Fibroblast of lung (primary cell): ENCODE measurements at regions not wholly inside any gene's neighbourhood (a gene's known extent, or its start where the extent isn't known, plus 50 kb on each side); places are given as distances from the start of the nearest gene placed in this dataset.

Experiments used
- DNase-seq, 2 donors: peaks; one replicate each; pipeline versions ENCODE4 v3.0.0 to v3.0.0-alpha.2; 2010; ENCODE audit warnings: low read depth in 2 of 2
- H2AFZ ChIP-seq: 2 replicates; pipeline ENCODE4 v1.5.1; 2012; ENCODE audit warnings: low read length, control low read depth, inconsistent platforms
- H3K27ac ChIP-seq: 2 replicates; pipeline ENCODE4 v1.5.1; 2011; ENCODE audit warnings: low read length, control low read depth; ENCODE audit not compliant: insufficient read depth
- H3K27me3 ChIP-seq: 2 replicates; pipeline ENCODE4 v1.5.1; 2011; ENCODE audit warnings: mild to moderate bottlenecking, low read length; ENCODE audit not compliant: control insufficient read depth, insufficient read depth
- H3K36me3 ChIP-seq: 2 replicates; pipeline ENCODE4 v1.5.1; 2011; ENCODE audit warnings: low read length; ENCODE audit not compliant: control insufficient read depth, insufficient read depth
- H3K4me1 ChIP-seq: 2 replicates; pipeline ENCODE4 v1.5.1; 2011; ENCODE audit warnings: low read length; ENCODE audit not compliant: control insufficient read depth, insufficient read depth; ENCODE audit errors: extremely low read depth
- H3K4me2 ChIP-seq: 2 replicates; pipeline ENCODE4 v1.5.1; 2011; ENCODE audit warnings: low read length, control low read depth; ENCODE audit not compliant: insufficient read depth; ENCODE audit errors: extremely low read depth
- H3K4me3 ChIP-seq, 4 experiments: fragments of 200-600 bp in 1 of 4; sonication (generic) in 1 of 4; replicated peaks in 1 of 4; 2 replicates each; pipeline ENCODE4 v1.5.1; 2011 to 2016; ENCODE audit warnings: low read length in 4 of 4, low read depth in 3 of 4, mild to moderate bottlenecking in 3 of 4, control low read depth in 2 of 4, inconsistent platforms in 1 of 4, mixed read lengths in 1 of 4; ENCODE audit not compliant: insufficient read depth in 1 of 4; ENCODE audit errors: control extremely low read depth in 1 of 4
- H3K79me2 ChIP-seq: 2 replicates; pipeline ENCODE4 v1.5.1; 2012; ENCODE audit warnings: mild to moderate bottlenecking, low read length, inconsistent platforms; ENCODE audit not compliant: control insufficient read depth, insufficient read depth
- H3K9ac ChIP-seq: 2 replicates; pipeline ENCODE4 v1.5.1; 2011; ENCODE audit warnings: mild to moderate bottlenecking, low read length, control low read depth; ENCODE audit not compliant: insufficient read depth
- H3K9me3 ChIP-seq: 2 replicates; pipeline ENCODE4 v1.5.1; 2012; ENCODE audit warnings: low read depth, low read length; ENCODE audit not compliant: control insufficient read depth, insufficient read depth
- H4K20me1 ChIP-seq: 2 replicates; pipeline ENCODE4 v1.5.1; 2011; ENCODE audit warnings: low read length; ENCODE audit not compliant: control insufficient read depth, insufficient read depth; ENCODE audit errors: extremely low read depth
- CTCF ChIP-seq, 2 donors: IDR thresholded peaks in 1 of 2; conservative IDR thresholded peaks in 1 of 2; 1 replicate in 1 of 2; 2 replicates in 1 of 2; pipeline ENCODE4 v1.5.1; 2011 to 2012; ENCODE audit warnings: low read length in 2 of 2, control low read depth in 1 of 2, inconsistent platforms in 1 of 2, low read depth in 1 of 2, mild to moderate bottlenecking in 1 of 2
- EZH2 ChIP-seq: IDR thresholded peaks from 2 replicates; pipeline ENCODE4 v1.5.1; 2012; ENCODE audit warnings: low read length, control low read depth, mild to moderate bottlenecking; ENCODE audit errors: missing control alignments

- no peak for TF ChIP-seq CTCF (conservative IDR thresholded peaks at IDR 0.05 in 1 of 2, IDR thresholded peaks at IDR 0.05 in 1 of 2; ENCODE audit: low read depth in 1 of 2, low read length in 2 of 2)
- no peak for TF ChIP-seq EZH2
- no peak overlapping the region for H3K9ac ChIP-seq
- H3K36me3 ChIP-seq, result no peaks in the 10 kb centered on the region
- H3K4me2 ChIP-seq, result no peak overlapping the region
- H3K27me3 ChIP-seq, result peaks cover 2% of the 10 kb centered on the region
- H2AFZ ChIP-seq, result no peak overlapping the region
- H3K4me3 ChIP-seq, result no peak overlapping the region
- no peak for DNase-seq
- no peak overlapping the region for H3K27ac ChIP-seq
- peaks cover 26% of the 10 kb centered on the region for H3K4me1 ChIP-seq
- H4K20me1 ChIP-seq, result no peaks in the 10 kb centered on the region
- no peaks in the 10 kb centered on the region for H3K79me2 ChIP-seq
- H3K9me3 ChIP-seq, result no peaks in the 10 kb centered on the region
These were observed 89.8 kb downstream of the HS1BP3 start for GRCh38 chr2:20560891-20561636.

- H3K4me2 ChIP-seq, result peak overlapping the region; percentile 15
These were observed 89.1 kb downstream of the HS1BP3 start for GRCh38 chr2:20561637-20562454.

More at GRCh38 chr2:20561637-20562454, 89.1 kb downstream of the HS1BP3 start:
- no peak overlapping the region for H3K9ac ChIP-seq
- no peaks in the 10 kb centered on the region for H4K20me1 ChIP-seq
- H2AFZ ChIP-seq, result no peak overlapping the region
- TF ChIP-seq EZH2, result no peak
- no peak for TF ChIP-seq CTCF (conservative IDR thresholded peaks at IDR 0.05 in 1 of 2, IDR thresholded peaks at IDR 0.05 in 1 of 2; ENCODE audit: low read depth in 1 of 2, low read length in 2 of 2)
- H3K79me2 ChIP-seq, result no peaks in the 10 kb centered on the region
- no peaks in the 10 kb centered on the region for H3K36me3 ChIP-seq
- no peak overlapping the region for H3K27ac ChIP-seq
- H3K9me3 ChIP-seq, result no peaks in the 10 kb centered on the region
- H3K27me3 ChIP-seq, result peaks cover 2% of the 10 kb centered on the region
- peak; percentile 82 to 89 for DNase-seq
- H3K4me1 ChIP-seq, result peaks cover 26% of the 10 kb centered on the region
- no peak overlapping the region for H3K4me3 ChIP-seq
